ENCODE measurements at regions not wholly inside any gene's neighbourhood (a gene's known extent, or its start where the extent isn't known, plus 50 kb on each side); places are given as distances from the start of the nearest gene placed in this dataset.

- TF ChIP-seq CHD7 (IDR thresholded peaks at IDR 0.05; ENCODE audit: insufficient replicate concordance, low read length) = no peak
- no peak for TF ChIP-seq RNF2 (IDR thresholded peaks at IDR 0.05; ENCODE audit: borderline replicate concordance, low read depth, low read length, missing control alignments, poor library complexity, severe bottlenecking)
- TF ChIP-seq PHF8 (conservative IDR thresholded peaks at IDR 0.05; ENCODE audit: low read depth, low read length) = no peak
- TF ChIP-seq ATF2 (IDR thresholded peaks at IDR 0.05; ENCODE audit: low read length) = no peak
These were observed 301.1 kb downstream of the SHQ1 start (continued) for GRCh38 chr3:72547183-72547582.

Measured in H1 (cell line).